Fibroblast of the aortic adventitia (primary cell): ENCODE measurements at regions not wholly inside any gene's neighbourhood (a gene's known extent, or its start where the extent isn't known, plus 50 kb on each side); places are given as distances from the start of the nearest gene placed in this dataset.

ENCODE experiments used
- DNase-seq: peaks from one replicate; pipeline ENCODE4 v3.0.0-alpha.2; 2010; ENCODE audit warnings: low read depth
- H3K4me3 ChIP-seq: 2 replicates; pipeline ENCODE4 v1.5.1; 2011; ENCODE audit warnings: low read depth, mild to moderate bottlenecking, control low read depth, low read length, moderate library complexity
- CTCF ChIP-seq: IDR thresholded peaks from 2 replicates; pipeline ENCODE4 v1.5.1; 2011; ENCODE audit warnings: mild to moderate bottlenecking, low read length, control low read depth, inconsistent platforms; ENCODE audit not compliant: insufficient read depth

- TF ChIP-seq CTCF: no peak
Measured at GRCh38 chr17:31757097-31757496, 101.9 kb downstream of the COPRS start.

GRCh38 chr17:31754239-31754945, 104.7 kb downstream of the COPRS start:
- peak; percentile 83 for DNase-seq
- no peak overlapping the region for H3K4me3 ChIP-seq
- TF ChIP-seq CTCF: no peak

More at GRCh38 chr17:31757097-31757496, 101.9 kb downstream of the COPRS start:
- no peak overlapping the region for H3K4me3 ChIP-seq
- DNase-seq: no peak

GRCh38 chr17:31753011-31753410, 106.0 kb downstream of the COPRS start:
- no peak overlapping the region for H3K4me3 ChIP-seq
- no peak for DNase-seq
- no peak for TF ChIP-seq CTCF

GRCh38 chr17:31752584-31752983, 106.5 kb downstream of the COPRS start:
- no peak for TF ChIP-seq CTCF
- no peak overlapping the region for H3K4me3 ChIP-seq
- DNase-seq: no peak

GRCh38 chr17:31750578-31750977, 108.5 kb downstream of the COPRS start:
- TF ChIP-seq CTCF: no peak
- no peak overlapping the region for H3K4me3 ChIP-seq
- no peak for DNase-seq

GRCh38 chr17:31748881-31749280, 110.2 kb downstream of the COPRS start:
- H3K4me3 ChIP-seq: no peak overlapping the region
- no peak for DNase-seq
- TF ChIP-seq CTCF: no peak
